WTC11 (cell line): ENCODE measurements at regions not wholly inside any gene's neighbourhood (a gene's known extent, or its start where the extent isn't known, plus 50 kb on each side); places are given as distances from the start of the nearest gene placed in this dataset.

ENCODE experiments used
- ATAC-seq: fragments of 200-7000 bp; cut with Tn5 transposase; 2 replicates; pipeline ENCODE4 v1.10.0; 2021; ENCODE audit warnings: mild to moderate bottlenecking, moderate library complexity
- CTCF ChIA-PET: fragments of 300-600 bp; sonication (Branson Sonifier 250); formaldehyde crosslinking; loops from one replicate; lab custom pipeline; 2021; ENCODE audit warnings: antibody characterized with exemption; lab: Charles Lee
- POLR2A ChIA-PET: fragments of 350-600 bp; sonication (Branson Sonifier 250); formaldehyde crosslinking; loops from one replicate; lab custom pipeline; 2021; ENCODE audit warnings: antibody characterized with exemption; lab: Charles Lee
- DNase-seq: peaks from one replicate; pipeline ENCODE4 v3.0.0; 2021; ENCODE audit warnings: low spot score
- H3K27ac Mint-ChIP-seq: 2 replicates; pipeline ENCODE4 v1.8.0; 2021; ENCODE audit warnings: mixed read lengths
- H3K27me3 Mint-ChIP-seq: 2 replicates; pipeline ENCODE4 v1.8.0; 2021; ENCODE audit warnings: low read depth, mild to moderate bottlenecking, moderate library complexity, mixed read lengths
- H3K36me3 Mint-ChIP-seq: 2 replicates; pipeline ENCODE4 v1.8.0; 2021; ENCODE audit warnings: mixed read lengths
- H3K4me1 Mint-ChIP-seq: 2 replicates; pipeline ENCODE4 v1.8.0; 2022; ENCODE audit warnings: mixed read lengths
- H3K4me3 Mint-ChIP-seq: 2 replicates; pipeline ENCODE4 v1.8.0; 2021; ENCODE audit warnings: mild to moderate bottlenecking, moderate library complexity, mixed read lengths
- H3K9me3 Mint-ChIP-seq: 2 replicates; pipeline ENCODE4 v1.8.0; 2021; ENCODE audit warnings: mixed read lengths
- CTCF ChIP-seq: fragments of 200-600 bp; IDR thresholded peaks from 2 replicates; pipeline ENCODE4 v1.8.0; 2022; ENCODE audit warnings: antibody characterized with exemption
- EMX1 ChIP-seq: fragments of 250-450 bp; sonication (Bioruptor Pico); IDR thresholded peaks from 2 replicates; pipeline ENCODE4 v1.8.0; 2021; ENCODE audit warnings: mild to moderate bottlenecking
- ESRRA ChIP-seq: sonication (generic); formaldehyde crosslinking; IDR thresholded peaks from 2 replicates; pipeline ENCODE4 v1.8.1; 2022; ENCODE audit warnings: mild to moderate bottlenecking, missing genetic modification reagents, borderline replicate concordance
- IRF1 ChIP-seq: sonication (generic); formaldehyde crosslinking; IDR thresholded peaks from 2 replicates; pipeline ENCODE4 v1.8.0; 2023; ENCODE audit warnings: missing genetic modification reagents
- JUN ChIP-seq: sonication (generic); formaldehyde crosslinking; IDR thresholded peaks from 2 replicates; pipeline ENCODE4 v1.8.0; 2023; ENCODE audit warnings: mild to moderate bottlenecking, missing genetic modification reagents
- NFATC4 ChIP-seq: fragments of 250-450 bp; sonication (Bioruptor Pico); IDR thresholded peaks from 2 replicates; pipeline ENCODE4 v1.9.0; 2021; ENCODE audit warnings: mild to moderate bottlenecking
- NFYB ChIP-seq: sonication (generic); formaldehyde crosslinking; conservative IDR thresholded peaks from 2 replicates; pipeline ENCODE4 v1.8.0; 2022; ENCODE audit warnings: low read depth, missing genetic modification reagents
- NR1H2 ChIP-seq: sonication (generic); formaldehyde crosslinking; IDR thresholded peaks from 2 replicates; pipeline ENCODE4 v1.9.0; 2021; ENCODE audit warnings: mild to moderate bottlenecking, moderate library complexity, missing genetic modification reagents
- NR3C1 ChIP-seq: sonication (generic); formaldehyde crosslinking; conservative IDR thresholded peaks from 2 replicates; pipeline ENCODE4 v1.8.1; 2023; ENCODE audit warnings: low read depth, mild to moderate bottlenecking, missing genetic modification reagents
- PREB ChIP-seq: sonication (generic); formaldehyde crosslinking; IDR thresholded peaks from 2 replicates; pipeline ENCODE4 v1.8.1; 2022; ENCODE audit warnings: mild to moderate bottlenecking, missing genetic modification reagents, moderate library complexity, borderline replicate concordance
- PRRX2 ChIP-seq: fragments of 250-450 bp; sonication (Bioruptor Pico); IDR thresholded peaks from 2 replicates; pipeline ENCODE4 v1.8.0; 2021; ENCODE audit warnings: mild to moderate bottlenecking
- TEAD4 ChIP-seq: sonication (generic); formaldehyde crosslinking; IDR thresholded peaks from 2 replicates; pipeline ENCODE4 v1.8.0; 2022; ENCODE audit warnings: mild to moderate bottlenecking, missing genetic modification reagents
- ZNF281 ChIP-seq: sonication (generic); formaldehyde crosslinking; IDR thresholded peaks from 2 replicates; pipeline ENCODE4 v1.8.0; 2023; ENCODE audit warnings: mild to moderate bottlenecking, missing genetic modification reagents
- ZNF671 ChIP-seq: fragments of 250-450 bp; sonication (Bioruptor Pico); IDR thresholded peaks from 2 replicates; pipeline ENCODE4 v1.8.0; 2021; ENCODE audit warnings: mild to moderate bottlenecking
- ZSCAN18 ChIP-seq: fragments of 250-450 bp; sonication (Bioruptor Pico); IDR thresholded peaks from 2 replicates; pipeline ENCODE4 v2.1.2; 2022; ENCODE audit warnings: mild to moderate bottlenecking, moderate library complexity
- TF ChIP-seq, protein P1 (sequence below): sonication (generic); formaldehyde crosslinking; IDR thresholded peaks from 2 replicates; pipeline ENCODE4 v1.8.1; 2023; ENCODE audit warnings: mild to moderate bottlenecking, missing genetic modification reagents

DNA sequence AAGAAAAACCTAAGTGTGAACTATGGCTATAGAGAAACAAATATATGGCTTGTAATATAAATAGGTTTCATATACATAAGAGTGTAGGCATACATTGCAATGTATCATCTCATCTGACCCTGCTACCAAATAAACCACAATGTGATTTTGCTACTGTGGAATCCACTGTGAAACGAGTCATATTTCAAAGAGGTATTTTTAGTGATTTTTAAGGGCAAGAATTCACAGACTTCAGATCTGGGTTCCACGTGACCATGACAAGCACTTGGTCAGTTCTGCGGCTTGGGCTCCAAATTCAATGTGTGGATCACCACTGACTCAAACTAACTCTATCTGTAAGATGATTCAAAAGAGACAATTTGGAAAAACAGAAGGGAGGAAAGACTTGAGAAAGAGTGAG is 147.0 kb upstream of the ERG start:
- DNase-seq (no peak), ATAC-seq (no peak)
- Mint-ChIP-seq H3K9me3 (peaks cover 11% of the 10 kb centered on the region), H3K4me1 (peaks cover 41% of the 10 kb centered on the region), H3K27me3 (peaks cover 57% of the 10 kb centered on the region), H3K36me3 (peaks cover 5% of the 10 kb centered on the region), H3K4me3 (no peak overlapping the region), H3K27ac (no peak overlapping the region)
- ChIA-PET POLR2A (no interaction called here), CTCF (no interaction called here)
- TF ChIP-seq PREB (CRISPR knock-in tag) (no peak), IRF1 (CRISPR knock-in tag) (no peak), EMX1 (CRISPR knock-in tag) (no peak), ZNF671 (no peak), TEAD4 (CRISPR knock-in tag) (no peak), NFATC4 (CRISPR knock-in tag) (no peak), ZSCAN18 (CRISPR knock-in tag) (no peak), NFYB (CRISPR knock-in tag) (no peak), CTCF (no peak), JUN (CRISPR knock-in tag) (no peak), ZNF281 (CRISPR knock-in tag) (no peak), PRRX2 (no peak), NR3C1 (CRISPR knock-in tag) (no peak)

DNA sequence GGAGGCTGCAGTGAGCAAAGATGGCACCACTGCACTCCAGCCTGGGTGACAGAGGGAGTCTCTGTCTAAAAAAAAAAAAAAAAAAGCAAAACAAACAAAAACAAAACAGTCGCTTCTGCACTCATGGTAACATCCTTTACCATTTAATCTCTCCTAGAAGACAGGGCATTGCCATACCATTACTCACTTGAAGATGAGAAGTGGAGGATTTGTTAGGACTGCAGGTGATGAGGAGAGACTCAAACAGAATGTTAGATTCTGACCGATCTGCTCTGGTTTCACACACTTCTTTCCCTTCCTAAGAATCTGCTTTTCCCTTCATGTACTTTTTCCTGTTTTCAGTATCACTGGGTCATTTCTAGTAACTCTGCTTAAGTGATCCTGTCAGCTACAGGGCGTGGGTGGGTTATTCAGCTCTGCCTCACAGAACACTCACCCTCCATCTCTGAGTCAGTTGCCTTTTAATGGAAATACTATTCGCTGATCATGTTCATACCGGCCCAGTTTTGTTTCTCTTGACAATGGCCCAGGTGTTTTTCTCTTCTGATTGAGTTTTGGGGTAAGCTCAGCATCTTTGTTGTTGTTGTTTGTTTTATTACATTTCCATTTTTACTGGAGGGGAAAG is 148.0 kb upstream of the ERG start:
- H3K4me1 Mint-ChIP-seq: peaks cover 41% of the 10 kb centered on the region
- H3K27me3 Mint-ChIP-seq: peaks cover 48% of the 10 kb centered on the region
- TF ChIP-seq NR1H2 (CRISPR knock-in tag) (no peak), NFATC4 (CRISPR knock-in tag) (no peak), ESRRA (CRISPR knock-in tag) (no peak)
- TF ChIP-seq, protein P1, sequence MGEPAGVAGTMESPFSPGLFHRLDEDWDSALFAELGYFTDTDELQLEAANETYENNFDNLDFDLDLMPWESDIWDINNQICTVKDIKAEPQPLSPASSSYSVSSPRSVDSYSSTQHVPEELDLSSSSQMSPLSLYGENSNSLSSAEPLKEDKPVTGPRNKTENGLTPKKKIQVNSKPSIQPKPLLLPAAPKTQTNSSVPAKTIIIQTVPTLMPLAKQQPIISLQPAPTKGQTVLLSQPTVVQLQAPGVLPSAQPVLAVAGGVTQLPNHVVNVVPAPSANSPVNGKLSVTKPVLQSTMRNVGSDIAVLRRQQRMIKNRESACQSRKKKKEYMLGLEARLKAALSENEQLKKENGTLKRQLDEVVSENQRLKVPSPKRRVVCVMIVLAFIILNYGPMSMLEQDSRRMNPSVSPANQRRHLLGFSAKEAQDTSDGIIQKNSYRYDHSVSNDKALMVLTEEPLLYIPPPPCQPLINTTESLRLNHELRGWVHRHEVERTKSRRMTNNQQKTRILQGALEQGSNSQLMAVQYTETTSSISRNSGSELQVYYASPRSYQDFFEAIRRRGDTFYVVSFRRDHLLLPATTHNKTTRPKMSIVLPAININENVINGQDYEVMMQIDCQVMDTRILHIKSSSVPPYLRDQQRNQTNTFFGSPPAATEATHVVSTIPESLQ (CRISPR knock-in tag): no peak
- no peak overlapping the region; the same call in 1 of the 2 replicates for H3K27ac Mint-ChIP-seq
- ATAC-seq: no peak
- peaks cover 4% of the 10 kb centered on the region for H3K9me3 Mint-ChIP-seq
- no peak for DNase-seq
- no peaks in the 10 kb centered on the region for H3K36me3 Mint-ChIP-seq
- ChIA-PET CTCF (no interaction called here), POLR2A (no interaction called here)
- no peak overlapping the region for H3K4me3 Mint-ChIP-seq
